Ecto neural progenitor cell (in vitro differentiated cells): ENCODE measurements at regions not wholly inside any gene's neighbourhood (a gene's known extent, or its start where the extent isn't known, plus 50 kb on each side); places are given as distances from the start of the nearest gene placed in this dataset.

Experiments used
- DNase-seq: peaks from one replicate; pipeline ENCODE4 v3.0.0-alpha.2; 2018; ENCODE audit warnings: low spot score

- DNase-seq = no peak
Measured at GRCh38 chr10:10211409-10211808, 806.3 kb upstream of the CELF2 start.

- DNase-seq = no peak
Measured at GRCh38 chr10:10213237-10213636, 804.4 kb upstream of the CELF2 start.

- DNase-seq = no peak
Measured at GRCh38 chr10:10222304-10222841, 795.3 kb upstream of the CELF2 start.

GRCh38 chr10:10223131-10223530 lies 794.5 kb upstream of the CELF2 start:
- no peak for DNase-seq

- no peak for DNase-seq
Measured at GRCh38 chr10:10225136-10225676, 792.5 kb upstream of the CELF2 start.

GRCh38 chr10:10233229-10233628 lies 784.4 kb upstream of the CELF2 start:
- DNase-seq = no peak

GRCh38 chr10:10235003-10235402 lies 782.7 kb upstream of the CELF2 start:
- no peak for DNase-seq

- no peak for DNase-seq
Measured at GRCh38 chr10:10247585-10247984, 770.1 kb upstream of the CELF2 start.

- DNase-seq = no peak
Measured at GRCh38 chr10:10256860-10257259, 760.8 kb upstream of the CELF2 start.

- no peak for DNase-seq
Measured at GRCh38 chr10:10259013-10259412, 758.7 kb upstream of the CELF2 start.

- no peak for DNase-seq
Measured at GRCh38 chr10:10270126-10271050, 747.3 kb upstream of the CELF2 start.

- no peak for DNase-seq
Measured at GRCh38 chr10:10271639-10272192, 746.0 kb upstream of the CELF2 start.

GRCh38 chr10:10273661-10274060 lies 744.0 kb upstream of the CELF2 start:
- DNase-seq = no peak

GRCh38 chr10:10279906-10280305 lies 737.8 kb upstream of the CELF2 start:
- DNase-seq = no peak

- DNase-seq = no peak
Measured at GRCh38 chr10:10292501-10292900, 725.2 kb upstream of the CELF2 start.

- DNase-seq = no peak
Measured at GRCh38 chr10:10293041-10293440, 724.6 kb upstream of the CELF2 start.

- no peak for DNase-seq
Measured at GRCh38 chr10:10293481-10293951, 724.2 kb upstream of the CELF2 start.

GRCh38 chr10:10294184-10294880 lies 723.3 kb upstream of the CELF2 start:
- DNase-seq = no peak

- peak; percentile 85 for DNase-seq
Measured at GRCh38 chr10:10294881-10295529, 722.7 kb upstream of the CELF2 start.

- DNase-seq = no peak
Measured at GRCh38 chr10:10295537-10295936, 722.1 kb upstream of the CELF2 start.

GRCh38 chr10:10302689-10303088 lies 715.0 kb upstream of the CELF2 start:
- no peak for DNase-seq

GRCh38 chr10:10307036-10307435 lies 710.6 kb upstream of the CELF2 start:
- no peak for DNase-seq
